GM21576 (cell line): ENCODE measurements at regions not wholly inside any gene's neighbourhood (a gene's known extent, or its start where the extent isn't known, plus 50 kb on each side); places are given as distances from the start of the nearest gene placed in this dataset.

Experiments used
- ATAC-seq: cut with Tn5 transposase; IDR thresholded peaks from one replicate; pipeline ENCODE4 v1.9.1; 2021; ENCODE audit warnings: mild to moderate bottlenecking, moderate library complexity; ENCODE audit not compliant: unreplicated experiment

- no peak for ATAC-seq
These were observed 155.1 kb upstream of the RAI14 start for GRCh38 chr5:34501016-34501415.

GRCh38 chr5:34501840-34502239, 154.3 kb upstream of the RAI14 start:
- no peak for ATAC-seq

DNA sequence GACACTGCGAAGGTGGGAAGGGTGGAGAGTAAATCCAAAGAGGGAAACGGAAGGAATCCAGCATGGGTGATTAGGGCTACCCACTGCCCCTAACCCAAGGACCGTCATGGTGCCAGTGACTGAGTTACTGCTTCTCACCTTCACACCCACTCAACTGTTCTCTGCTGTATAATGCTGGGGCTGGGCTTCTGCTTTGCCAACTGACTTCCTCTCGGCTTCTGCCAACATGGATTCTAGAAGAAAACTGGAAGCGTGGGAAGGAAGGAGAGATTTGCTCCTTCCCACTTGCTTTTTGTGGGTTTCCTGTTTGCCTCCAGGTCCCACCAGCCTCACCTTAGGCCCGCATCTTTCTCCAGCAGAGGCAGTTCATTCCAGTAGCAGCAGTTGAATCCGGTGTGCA, 153.5 kb upstream of the RAI14 start:
- ATAC-seq, result no peak

GRCh38 chr5:34503379-34504253, 152.5 kb upstream of the RAI14 start:
- ATAC-seq, result no peak

DNA sequence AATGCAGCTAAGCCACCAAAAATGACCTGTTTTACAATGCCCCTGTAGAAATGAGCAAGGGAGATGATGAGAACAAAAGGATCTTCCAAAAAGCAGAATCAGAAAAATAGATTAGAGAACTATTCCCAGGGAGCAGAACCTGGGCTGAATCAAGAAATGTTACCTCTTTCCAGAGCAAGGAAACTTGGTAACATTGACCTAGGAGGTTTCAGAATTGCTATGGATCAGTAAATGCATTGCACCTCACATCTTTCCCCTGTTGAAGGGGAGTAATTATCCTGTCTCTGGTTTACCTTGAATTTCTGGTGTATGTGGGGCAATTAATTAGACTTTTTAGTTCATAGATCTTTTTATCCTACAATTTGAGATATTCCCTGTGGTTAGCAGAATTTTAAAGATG, 151.2 kb upstream of the RAI14 start:
- ATAC-seq, result no peak

DNA sequence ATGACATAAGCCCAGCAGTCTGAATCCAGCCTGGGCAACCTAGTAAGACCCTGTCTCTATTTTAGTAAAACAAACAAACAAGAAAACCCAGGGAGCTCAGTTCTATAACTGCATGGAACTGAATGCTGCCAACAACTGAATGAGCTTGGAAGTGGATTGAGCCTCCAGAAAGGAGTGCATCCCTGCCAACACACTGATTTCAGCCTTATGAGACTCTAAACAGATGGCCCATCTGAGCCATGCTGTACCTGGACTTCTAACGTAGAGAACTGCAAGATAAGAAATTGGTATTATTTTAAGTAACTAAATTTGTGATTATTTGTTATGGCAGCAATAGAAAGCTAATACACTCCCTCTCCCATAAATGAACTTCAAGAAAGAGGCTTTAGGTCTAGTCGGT, 150.4 kb upstream of the RAI14 start:
- ATAC-seq, result no peak

DNA sequence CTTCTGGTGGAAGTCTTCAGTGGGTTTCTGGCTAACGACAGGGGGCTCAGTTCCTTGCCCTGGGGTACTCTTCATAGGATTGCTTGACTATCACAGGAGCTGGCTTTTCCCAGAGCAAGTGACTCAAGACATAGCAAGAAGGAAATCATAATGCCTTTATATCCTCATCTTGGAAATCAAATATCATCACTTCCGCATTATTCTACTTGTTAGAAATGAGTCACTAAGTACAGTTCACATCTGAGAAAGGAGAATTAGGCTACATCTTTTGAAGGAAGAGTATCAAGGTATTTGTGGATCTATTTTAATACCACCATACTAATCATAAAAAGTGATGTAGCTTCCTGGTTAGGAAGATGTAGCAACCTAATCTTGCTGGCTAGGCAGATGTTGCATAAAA, 148.2 kb upstream of the RAI14 start:
- no peak for ATAC-seq

DNA sequence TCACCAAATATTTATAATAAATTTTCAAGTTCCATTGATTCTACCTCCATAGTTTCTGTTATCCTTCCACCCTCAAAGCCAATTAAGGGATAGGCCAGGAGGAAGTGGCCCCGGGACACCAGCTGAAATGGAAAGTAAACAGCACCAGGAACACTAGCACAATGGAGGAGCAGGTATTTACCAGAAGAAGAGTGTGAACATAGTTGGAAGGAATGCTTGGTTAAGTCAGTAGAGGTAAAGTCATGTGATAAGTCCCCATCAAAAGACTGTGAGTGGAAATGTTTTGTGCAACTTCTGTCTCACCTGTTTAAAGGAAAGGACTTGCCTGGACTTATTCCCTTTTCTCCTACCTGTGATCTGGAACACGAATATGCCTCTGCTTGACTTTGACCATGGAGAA, 146.7 kb upstream of the RAI14 start:
- ATAC-seq, result no peak

DNA sequence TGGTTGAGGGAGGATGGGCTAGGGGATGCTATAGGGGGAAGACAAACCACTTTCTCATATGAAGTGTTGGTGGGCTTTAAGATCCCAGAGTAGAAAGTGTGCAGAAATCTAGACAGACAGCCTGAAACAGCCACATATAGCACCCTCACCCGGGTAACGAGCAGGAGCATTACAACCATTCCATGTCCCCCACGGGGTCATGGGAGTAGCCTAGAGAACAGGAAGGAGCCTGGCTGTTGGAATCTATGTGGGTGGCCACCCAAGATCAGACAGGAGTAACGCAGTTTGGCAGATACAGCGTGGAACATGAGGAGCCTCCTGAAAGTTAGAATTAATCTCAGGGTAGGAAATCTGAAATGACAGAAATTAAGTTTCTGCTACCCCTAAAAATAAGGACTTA, 146.1 kb upstream of the RAI14 start:
- no peak for ATAC-seq

DNA sequence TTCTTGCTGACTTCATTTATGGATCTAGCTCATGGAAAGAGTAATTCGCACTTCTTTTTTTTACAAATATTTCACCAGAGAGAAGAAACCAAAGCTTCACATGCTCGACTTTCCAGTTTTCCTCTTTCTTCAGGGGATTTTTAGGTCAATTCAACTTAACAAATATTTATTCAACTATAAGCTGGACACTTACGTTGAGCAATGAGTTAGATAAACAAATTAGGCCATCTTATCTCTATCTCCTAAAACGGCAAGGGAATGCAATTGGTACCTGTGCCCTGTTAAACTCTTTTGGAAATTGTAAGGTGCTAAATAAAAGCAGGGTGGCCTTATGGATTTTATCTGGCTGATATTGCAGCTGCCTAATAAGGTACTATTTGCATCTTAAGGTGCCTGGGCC, 145.1 kb upstream of the RAI14 start:
- ATAC-seq, result no peak

- ATAC-seq, result no peak
These were observed 144.6 kb upstream of the RAI14 start for GRCh38 chr5:34511481-34511880.

- no peak for ATAC-seq
These were observed 144.2 kb upstream of the RAI14 start for GRCh38 chr5:34511915-34512314.

- ATAC-seq, result no peak
These were observed 140.0 kb upstream of the RAI14 start for GRCh38 chr5:34516166-34516565.

GRCh38 chr5:34516686-34517085, 139.4 kb upstream of the RAI14 start:
- ATAC-seq, result no peak

GRCh38 chr5:34517249-34517648, 138.9 kb upstream of the RAI14 start:
- no peak for ATAC-seq

GRCh38 chr5:34519489-34520220, 136.5 kb upstream of the RAI14 start:
- no peak for ATAC-seq

GRCh38 chr5:34521628-34522290, 134.4 kb upstream of the RAI14 start:
- ATAC-seq, result no peak

GRCh38 chr5:34522599-34523386, 133.3 kb upstream of the RAI14 start:
- peak; percentile 64 for ATAC-seq

DNA sequence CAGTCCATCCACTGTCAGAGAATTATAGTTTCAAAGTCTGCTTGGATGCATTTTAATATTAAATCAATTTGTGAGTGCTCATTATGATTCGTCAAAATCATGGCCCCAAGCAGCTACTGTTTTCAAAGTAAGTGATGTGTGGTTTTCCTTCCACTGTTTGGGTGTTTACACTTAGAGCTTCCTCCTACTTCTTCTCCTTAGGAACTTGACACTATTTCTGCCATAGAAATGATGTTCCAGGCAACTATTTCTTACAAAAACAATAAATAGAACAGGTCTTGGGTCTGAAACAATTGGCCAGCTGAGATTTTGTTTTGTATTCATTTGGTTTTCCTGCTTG, 132.8 kb upstream of the RAI14 start:
- ATAC-seq, result no peak

DNA sequence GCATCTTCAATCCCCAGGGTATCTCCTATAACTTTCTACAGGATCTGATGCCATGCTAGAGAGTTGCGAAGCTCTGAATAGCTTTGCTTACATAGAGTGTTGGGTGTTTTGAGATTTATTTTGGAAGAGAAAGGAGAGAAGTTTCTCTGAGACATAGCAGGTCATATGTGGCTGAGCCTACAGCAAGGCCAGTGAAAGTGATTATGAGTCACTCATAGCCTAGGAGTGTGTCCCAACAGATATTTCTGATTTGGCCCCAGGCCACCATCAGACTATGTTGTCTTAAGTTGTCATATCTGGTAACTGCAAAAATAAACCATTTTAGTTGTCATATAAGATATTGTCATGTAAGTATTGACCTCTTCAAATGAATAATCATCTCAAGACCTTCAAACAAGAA, 132.0 kb upstream of the RAI14 start:
- no peak for ATAC-seq

DNA sequence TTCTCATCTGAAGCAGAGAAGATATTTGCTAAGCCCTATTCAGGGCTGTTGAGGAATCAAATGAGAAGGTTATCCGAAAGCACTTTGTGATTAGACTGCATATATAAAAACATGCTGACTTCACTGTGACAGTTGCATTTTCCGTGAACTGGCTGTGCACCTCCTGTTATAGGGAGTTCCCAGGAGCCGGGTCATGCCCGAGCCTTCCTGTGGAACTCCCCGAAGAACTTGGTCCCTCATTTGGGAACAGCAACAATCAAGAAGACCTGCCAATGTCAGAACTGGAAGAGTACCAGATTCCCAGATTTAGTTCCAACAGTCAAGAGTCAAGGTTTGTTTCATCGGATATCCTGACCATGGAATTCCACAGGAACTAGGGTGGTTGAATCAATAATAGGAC, 130.4 kb upstream of the RAI14 start:
- no peak for ATAC-seq
